ENCODE measurements at regions not wholly inside any gene's neighbourhood (a gene's known extent, or its start where the extent isn't known, plus 50 kb on each side); places are given as distances from the start of the nearest gene placed in this dataset.
"Not testable (repeated sequence)": the region's sequence is repeated elsewhere in the genome, so short reads cannot be mapped to it uniquely, and the experiment has no call there.

GRCh38 chr4:115609631-115610030 is 496.2 kb upstream of the NDST4 start:
- DNase-seq (ENCODE audit: low read depth): no peak

GRCh38 chr4:115607311-115607710 is 493.9 kb upstream of the NDST4 start:
- no peak for DNase-seq (ENCODE audit: low read depth)

GRCh38 chr4:115596265-115597001 is 483.0 kb upstream of the NDST4 start:
- DNase-seq (ENCODE audit: low read depth): no peak

- no peak for DNase-seq (ENCODE audit: low read depth)
Observed at GRCh38 chr4:115580901-115581300, 467.5 kb upstream of the NDST4 start.

GRCh38 chr4:115575851-115576250 is 462.4 kb upstream of the NDST4 start:
- DNase-seq (ENCODE audit: low read depth): no peak

GRCh38 chr4:115562506-115562905 is 449.1 kb upstream of the NDST4 start:
- no peak for DNase-seq (ENCODE audit: low read depth)

- DNase-seq (ENCODE audit: low read depth): no peak
Observed at GRCh38 chr4:115548123-115548522, 434.7 kb upstream of the NDST4 start.

GRCh38 chr4:115537387-115537786 is 424.0 kb upstream of the NDST4 start:
- no peak for DNase-seq (ENCODE audit: low read depth)

GRCh38 chr4:115529126-115529525 is 415.7 kb upstream of the NDST4 start:
- no peak for DNase-seq (ENCODE audit: low read depth)

GRCh38 chr4:115519476-115519875 is 406.1 kb upstream of the NDST4 start:
- not testable (repeated sequence) for DNase-seq (ENCODE audit: low read depth)

GRCh38 chr4:115515772-115516171 is 402.4 kb upstream of the NDST4 start:
- DNase-seq (ENCODE audit: low read depth): no peak

- DNase-seq (ENCODE audit: low read depth): no peak
Observed at GRCh38 chr4:115515366-115515765, 401.9 kb upstream of the NDST4 start.

GRCh38 chr4:115514675-115515074 is 401.3 kb upstream of the NDST4 start:
- DNase-seq (ENCODE audit: low read depth): no peak

GRCh38 chr4:115505326-115505725 is 391.9 kb upstream of the NDST4 start:
- DNase-seq (ENCODE audit: low read depth): no peak

GRCh38 chr4:115501656-115502055 is 388.2 kb upstream of the NDST4 start:
- DNase-seq (ENCODE audit: low read depth): no peak

GRCh38 chr4:115493770-115494169 is 380.4 kb upstream of the NDST4 start:
- DNase-seq (ENCODE audit: low read depth): not testable (repeated sequence)

GRCh38 chr4:115491686-115492085 is 378.3 kb upstream of the NDST4 start:
- DNase-seq (ENCODE audit: low read depth): no peak

- no peak for DNase-seq (ENCODE audit: low read depth)
Observed at GRCh38 chr4:115489279-115489678, 375.9 kb upstream of the NDST4 start.

- no peak for DNase-seq (ENCODE audit: low read depth)
Observed at GRCh38 chr4:115485402-115485801, 372.0 kb upstream of the NDST4 start.

- DNase-seq (ENCODE audit: low read depth): no peak
Observed at GRCh38 chr4:115484479-115484878, 371.1 kb upstream of the NDST4 start.

GRCh38 chr4:115470763-115471162 is 357.3 kb upstream of the NDST4 start:
- DNase-seq (ENCODE audit: low read depth): no peak

- DNase-seq (ENCODE audit: low read depth): not testable (repeated sequence)
Observed at GRCh38 chr4:115459301-115459700, 345.9 kb upstream of the NDST4 start.

GRCh38 chr4:115456231-115456630 is 342.8 kb upstream of the NDST4 start:
- no peak for DNase-seq (ENCODE audit: low read depth)

- DNase-seq (ENCODE audit: low read depth): no peak
Observed at GRCh38 chr4:115454228-115454627, 340.8 kb upstream of the NDST4 start.
